ENCODE measurements at regions not wholly inside any gene's neighbourhood (a gene's known extent, or its start where the extent isn't known, plus 50 kb on each side); places are given as distances from the start of the nearest gene placed in this dataset.

- H3K36me3 ChIP-seq = no peaks in the 10 kb centered on the region
- no peak overlapping the region for H3K27ac ChIP-seq
- no peaks in the 10 kb centered on the region for H3K9me3 ChIP-seq
- H3K4me3 ChIP-seq = no peak overlapping the region
- TF ChIP-seq POLR2A (IDR thresholded peaks at IDR 0.05) (no peak), CTCF (IDR thresholded peaks at IDR 0.05) (no peak)
- intact Hi-C loops (cut with DNase I; ENCODE audit: low total_unique reads) = no loop called here
- no peaks in the 10 kb centered on the region for H3K27me3 ChIP-seq
- H3K4me1 ChIP-seq = no peaks in the 10 kb centered on the region
- no peak for DNase-seq
Observed at GRCh38 chr1:185492089-185492825, 175.2 kb upstream of the IVNS1ABP start.

- Histone ChIP-seq H3K36me3 (no peaks in the 10 kb centered on the region), H3K27ac (no peak overlapping the region), H3K27me3 (no peaks in the 10 kb centered on the region), H3K4me3 (no peak overlapping the region), H3K9me3 (no peaks in the 10 kb centered on the region), H3K4me1 (no peaks in the 10 kb centered on the region)
- DNase-seq = no peak
- TF ChIP-seq CTCF (IDR thresholded peaks at IDR 0.05) = no peak
- TF ChIP-seq POLR2A (IDR thresholded peaks at IDR 0.05) = no peak
- intact Hi-C loops (cut with DNase I; ENCODE audit: low total_unique reads) = no loop called here
Observed at GRCh38 chr1:185491604-185492003, 174.6 kb upstream of the IVNS1ABP start.

- Histone ChIP-seq H3K4me3 (no peak overlapping the region), H3K36me3 (no peaks in the 10 kb centered on the region), H3K27ac (no peak overlapping the region), H3K9me3 (no peaks in the 10 kb centered on the region), H3K4me1 (no peaks in the 10 kb centered on the region), H3K27me3 (no peaks in the 10 kb centered on the region)
- intact Hi-C loops (cut with DNase I; ENCODE audit: low total_unique reads) = no loop called here
- DNase-seq = no peak
- TF ChIP-seq POLR2A (IDR thresholded peaks at IDR 0.05) (no peak), CTCF (IDR thresholded peaks at IDR 0.05) (no peak)
Observed at GRCh38 chr1:185490924-185491323, 173.9 kb upstream of the IVNS1ABP start.

DNA sequence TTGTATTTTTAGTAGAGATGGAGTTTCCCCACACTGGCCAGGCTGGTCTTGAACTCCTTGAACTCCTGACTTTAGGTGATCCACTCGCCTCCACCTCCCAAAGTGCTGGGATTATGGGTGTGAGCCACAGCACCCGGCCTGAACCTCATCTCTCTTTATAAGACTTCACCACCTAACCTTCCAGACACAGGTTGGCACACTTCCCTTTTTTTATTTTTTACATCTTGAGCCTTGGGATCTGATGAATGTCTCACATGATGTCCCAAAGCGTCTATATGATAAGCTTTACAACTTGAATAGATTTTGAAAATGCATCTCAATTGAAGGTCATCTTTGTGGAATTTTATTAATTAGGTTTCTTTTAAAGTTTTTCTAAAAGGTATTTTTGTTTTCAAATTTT lies 172.4 kb upstream of the IVNS1ABP start:
- Histone ChIP-seq H3K27me3 (no peaks in the 10 kb centered on the region), H3K36me3 (no peaks in the 10 kb centered on the region), H3K4me1 (no peaks in the 10 kb centered on the region), H3K27ac (no peak overlapping the region), H3K4me3 (no peak overlapping the region), H3K9me3 (no peaks in the 10 kb centered on the region)
- no peak for DNase-seq
- intact Hi-C loops (cut with DNase I; ENCODE audit: low total_unique reads) = no loop called here
- no peak for TF ChIP-seq CTCF (IDR thresholded peaks at IDR 0.05)
- no peak for TF ChIP-seq POLR2A (IDR thresholded peaks at IDR 0.05)

DNA sequence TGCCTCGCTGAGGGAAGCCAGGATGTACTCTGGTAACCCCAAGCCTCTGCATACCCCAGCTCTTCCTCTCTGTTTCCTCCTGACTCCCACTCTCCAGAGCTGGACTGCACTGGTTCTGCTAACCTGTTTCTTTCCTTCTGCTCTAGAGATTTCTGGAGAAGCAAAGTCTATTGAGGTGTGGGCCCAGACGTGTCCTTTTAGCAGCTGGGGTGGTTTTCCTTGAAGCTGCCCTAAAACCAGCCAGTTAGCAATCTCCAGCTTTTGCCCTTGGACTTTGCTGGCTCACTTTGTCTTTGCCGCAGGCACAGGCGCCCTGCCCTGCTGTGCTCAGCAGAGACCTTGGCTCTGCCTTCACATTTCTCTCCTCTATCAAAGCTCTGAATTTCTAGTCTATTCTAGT lies 171.8 kb upstream of the IVNS1ABP start:
- no peaks in the 10 kb centered on the region for H3K9me3 ChIP-seq
- no peak for DNase-seq
- no peak overlapping the region for H3K4me3 ChIP-seq
- no peak overlapping the region for H3K27ac ChIP-seq
- TF ChIP-seq POLR2A (IDR thresholded peaks at IDR 0.05) (no peak), CTCF (IDR thresholded peaks at IDR 0.05) (no peak)
- H3K36me3 ChIP-seq = no peaks in the 10 kb centered on the region
- no peaks in the 10 kb centered on the region for H3K4me1 ChIP-seq
- intact Hi-C loops (cut with DNase I; ENCODE audit: low total_unique reads) = no loop called here
- no peaks in the 10 kb centered on the region for H3K27me3 ChIP-seq
